ENCODE measurements at regions not wholly inside any gene's neighbourhood (a gene's known extent, or its start where the extent isn't known, plus 50 kb on each side); places are given as distances from the start of the nearest gene placed in this dataset.
"Not testable (repeated sequence)": the region's sequence is repeated elsewhere in the genome, so short reads cannot be mapped to it uniquely, and the experiment has no call there.

- no peak overlapping the region for H3K27ac ChIP-seq
- TF ChIP-seq ZFX (IDR thresholded peaks at IDR 0.05): no peak
- TF ChIP-seq, protein P1, sequence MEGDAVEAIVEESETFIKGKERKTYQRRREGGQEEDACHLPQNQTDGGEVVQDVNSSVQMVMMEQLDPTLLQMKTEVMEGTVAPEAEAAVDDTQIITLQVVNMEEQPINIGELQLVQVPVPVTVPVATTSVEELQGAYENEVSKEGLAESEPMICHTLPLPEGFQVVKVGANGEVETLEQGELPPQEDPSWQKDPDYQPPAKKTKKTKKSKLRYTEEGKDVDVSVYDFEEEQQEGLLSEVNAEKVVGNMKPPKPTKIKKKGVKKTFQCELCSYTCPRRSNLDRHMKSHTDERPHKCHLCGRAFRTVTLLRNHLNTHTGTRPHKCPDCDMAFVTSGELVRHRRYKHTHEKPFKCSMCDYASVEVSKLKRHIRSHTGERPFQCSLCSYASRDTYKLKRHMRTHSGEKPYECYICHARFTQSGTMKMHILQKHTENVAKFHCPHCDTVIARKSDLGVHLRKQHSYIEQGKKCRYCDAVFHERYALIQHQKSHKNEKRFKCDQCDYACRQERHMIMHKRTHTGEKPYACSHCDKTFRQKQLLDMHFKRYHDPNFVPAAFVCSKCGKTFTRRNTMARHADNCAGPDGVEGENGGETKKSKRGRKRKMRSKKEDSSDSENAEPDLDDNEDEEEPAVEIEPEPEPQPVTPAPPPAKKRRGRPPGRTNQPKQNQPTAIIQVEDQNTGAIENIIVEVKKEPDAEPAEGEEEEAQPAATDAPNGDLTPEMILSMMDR (conservative IDR thresholded peaks at IDR 0.05): no peak
Observed at GRCh38 chr12:131403676-131404075, 307.2 kb upstream of the SFSWAP start.

DNA sequence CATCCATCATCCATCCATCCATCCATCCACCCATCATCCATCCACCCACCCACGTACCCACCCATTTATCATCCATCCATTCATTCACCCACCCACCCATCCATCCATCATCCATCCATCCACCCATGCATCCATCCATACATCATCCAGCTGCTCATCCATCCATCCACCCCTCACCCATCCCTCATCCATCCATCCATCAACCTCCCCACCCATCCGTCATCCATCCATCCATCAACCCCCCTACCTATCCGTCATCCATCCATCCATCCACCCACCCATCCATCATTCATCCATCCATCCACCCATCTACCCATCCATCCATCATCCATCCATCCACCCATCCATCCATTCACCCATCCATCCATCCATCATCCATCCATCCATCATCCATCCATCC is 306.2 kb upstream of the SFSWAP start:
- no peak for TF ChIP-seq ZFX (IDR thresholded peaks at IDR 0.05)
- TF ChIP-seq, protein P1 (conservative IDR thresholded peaks at IDR 0.05): no peak
- no peak overlapping the region for H3K27ac ChIP-seq

DNA sequence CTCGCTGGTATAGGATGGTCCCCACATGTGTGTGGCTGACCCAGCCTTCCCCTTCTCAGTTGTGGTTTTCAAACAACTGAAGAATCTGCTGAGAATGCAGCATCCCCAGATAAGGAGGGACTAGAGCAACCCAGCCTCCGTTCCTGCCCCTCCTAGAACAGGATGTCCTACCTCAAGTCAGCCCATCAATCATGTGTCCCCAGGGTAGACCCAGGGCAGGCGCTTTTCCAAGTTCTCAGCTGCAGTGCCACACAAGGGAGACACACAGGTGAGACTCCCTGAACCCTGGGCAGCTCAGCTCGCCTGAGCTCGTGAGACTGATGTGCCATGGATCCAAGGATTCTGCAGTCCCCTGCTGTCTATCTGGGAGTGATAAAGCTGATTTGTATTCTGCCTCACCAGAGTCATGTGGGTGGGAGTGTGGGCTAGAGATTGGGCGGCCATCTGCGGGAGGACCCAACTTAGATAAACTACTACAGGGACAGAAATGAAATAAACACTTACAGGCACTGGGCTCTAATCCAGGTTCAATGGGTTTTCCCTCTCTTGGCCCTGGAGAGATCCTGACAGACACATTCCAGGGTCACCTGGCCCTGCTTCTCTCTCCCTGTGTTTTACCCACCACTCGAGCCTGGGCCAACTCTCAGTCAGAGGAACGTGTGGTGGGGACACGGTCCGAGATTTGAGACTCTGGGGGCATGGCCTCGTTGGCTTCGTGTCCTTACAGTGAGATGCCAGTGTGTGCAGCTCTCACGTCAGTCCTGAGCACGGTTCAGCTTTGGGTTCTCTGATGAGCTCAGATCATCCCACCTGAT is 303.5 kb upstream of the SFSWAP start:
- no peak overlapping the region for H3K27ac ChIP-seq
- TF ChIP-seq ZFX (IDR thresholded peaks at IDR 0.05): no peak
- TF ChIP-seq, protein P1 (conservative IDR thresholded peaks at IDR 0.05): no peak

- no peak for TF ChIP-seq ZFX (IDR thresholded peaks at IDR 0.05)
- TF ChIP-seq, protein P1 (conservative IDR thresholded peaks at IDR 0.05): no peak
- no peak overlapping the region for H3K27ac ChIP-seq
Observed at GRCh38 chr12:131408036-131408365, 302.9 kb upstream of the SFSWAP start.

DNA sequence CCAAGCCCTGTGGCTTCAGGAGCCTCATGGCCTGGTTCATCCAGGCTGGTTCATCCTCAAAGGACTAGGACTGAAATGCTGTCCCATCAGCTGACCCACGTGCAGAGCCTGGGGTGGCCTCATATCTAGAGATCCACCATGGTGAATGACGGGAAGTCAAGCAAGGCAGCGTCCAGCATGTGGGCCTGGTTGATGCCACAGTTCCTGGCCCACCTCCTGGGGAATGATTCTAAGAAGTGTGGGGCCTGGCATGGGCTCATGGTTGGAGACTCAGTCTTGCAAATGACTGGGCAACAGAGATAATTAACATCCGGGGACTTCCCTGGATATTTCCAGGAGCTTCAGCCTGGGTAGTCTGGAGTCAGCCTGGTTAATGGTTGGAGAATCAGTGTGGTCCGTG is 302.4 kb upstream of the SFSWAP start:
- TF ChIP-seq, protein P1 (conservative IDR thresholded peaks at IDR 0.05): no peak
- TF ChIP-seq ZFX (IDR thresholded peaks at IDR 0.05): no peak
- H3K27ac ChIP-seq: no peak overlapping the region

DNA sequence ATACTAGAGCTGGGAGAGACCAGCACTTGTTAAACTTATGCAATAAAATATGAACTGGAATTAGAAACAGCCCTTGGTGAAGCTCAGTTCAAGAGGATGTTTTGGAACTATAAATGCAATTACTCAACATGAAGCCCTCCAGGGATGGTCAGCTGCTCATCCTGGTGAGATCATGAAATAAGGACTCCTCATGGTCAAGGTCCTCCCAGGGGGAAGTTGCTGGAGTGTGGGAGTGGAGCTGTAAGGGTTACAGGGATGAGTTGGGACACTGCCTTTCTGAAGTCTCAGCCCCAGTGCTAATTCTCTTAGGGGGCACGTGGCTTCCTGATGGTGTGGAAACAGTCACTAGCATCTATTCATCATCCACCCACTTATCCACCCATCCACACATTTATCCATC is 301.7 kb upstream of the SFSWAP start:
- H3K27ac ChIP-seq: no peak overlapping the region
- TF ChIP-seq, protein P1 (conservative IDR thresholded peaks at IDR 0.05): no peak

DNA sequence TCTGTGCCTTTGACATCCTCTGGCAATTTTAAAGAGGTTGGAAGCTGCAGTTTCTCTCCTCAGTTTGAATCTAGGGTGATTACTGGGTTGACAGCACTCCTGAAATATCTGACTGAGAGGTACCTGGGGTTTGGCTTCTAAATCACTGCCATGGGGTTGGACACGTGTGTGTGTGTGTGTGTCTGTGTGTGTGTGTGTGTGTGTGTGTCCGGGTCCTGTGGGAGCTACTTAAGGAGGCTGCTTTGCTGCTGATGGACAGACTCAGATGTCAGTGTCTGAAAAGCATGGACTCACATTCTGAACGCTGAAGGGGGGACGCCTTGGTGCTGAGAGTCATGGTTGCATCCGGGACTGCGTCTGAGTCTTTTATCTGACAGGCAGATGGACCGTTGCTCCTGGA is 299.1 kb upstream of the SFSWAP start:
- H3K27ac ChIP-seq: not testable (repeated sequence)

DNA sequence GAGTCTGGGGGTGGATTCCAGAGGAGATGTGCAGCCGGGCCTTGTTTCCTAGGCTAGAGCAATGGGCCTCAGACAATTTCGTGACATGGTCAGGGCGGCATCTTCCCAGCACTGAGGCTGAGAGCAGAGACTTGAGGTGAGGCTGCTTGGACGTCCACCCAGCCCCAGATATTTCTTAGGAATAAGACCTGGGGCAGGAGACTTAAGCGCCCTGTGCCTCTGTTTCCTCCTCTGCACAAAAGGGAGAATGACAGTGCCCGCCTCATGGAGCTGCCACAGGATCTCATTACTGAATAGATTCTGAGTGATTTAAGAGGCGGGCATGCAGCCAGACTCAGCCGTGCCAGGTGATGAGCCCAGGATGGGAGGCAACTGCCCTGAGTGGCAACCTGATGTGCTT is 297.9 kb upstream of the SFSWAP start:
- no peak overlapping the region for H3K27ac ChIP-seq
- no peak for TF ChIP-seq ZFX (IDR thresholded peaks at IDR 0.05)
- TF ChIP-seq, protein P1 (conservative IDR thresholded peaks at IDR 0.05): no peak
